Adrenal gland (tissue), 9 donors: ENCODE measurements at regions not wholly inside any gene's neighbourhood (a gene's known extent, or its start where the extent isn't known, plus 50 kb on each side); places are given as distances from the start of the nearest gene placed in this dataset.
"Not testable (repeated sequence)": the region's sequence is repeated elsewhere in the genome, so short reads cannot be mapped to it uniquely, and the experiment has no call there.

ENCODE experiments used
- DNase-seq, 7 donors: peaks; one replicate each; pipeline ENCODE4 v3.0.0-alpha.2; 2019 to 2020
- H3K27ac ChIP-seq, 5 donors: fragments of 200-600 bp; sonication (generic) in 4 of 5; 1 replicate in 3 of 5; 2 replicates in 2 of 5; pipeline versions ENCODE4 v1.5.1 to v1.8.0; 2016 to 2020; ENCODE audit warnings: mild to moderate bottlenecking in 1 of 5
- H3K27me3 ChIP-seq: fragments of 200-600 bp; 2 replicates; pipeline ENCODE4 v1.8.0; 2021
- H3K36me3 ChIP-seq, 2 donors: fragments of 200-600 bp; replicated peaks in 1 of 2; 1 replicate in 1 of 2; 2 replicates in 1 of 2; pipeline versions ENCODE4 v1.5.1 to v1.8.0; 2018 to 2022
- H3K4me1 ChIP-seq, 2 donors: fragments of 200-600 bp; replicated peaks in 1 of 2; 1 replicate in 1 of 2; 2 replicates in 1 of 2; pipeline versions ENCODE4 v1.5.1 to v1.8.0; 2018 to 2021
- H3K4me3 ChIP-seq, 4 donors: fragments of 200-600 bp; sonication (generic) in 3 of 4; one replicate each; pipeline ENCODE4 v1.5.1; 2016 to 2018
- H3K9me3 ChIP-seq, 3 donors: fragments of 200-600 bp; sonication (generic) in 1 of 3; replicated peaks in 1 of 3; 1 replicate in 2 of 3; 2 replicates in 1 of 3; pipeline versions ENCODE4 v1.5.1 to v1.8.0; 2016 to 2021
- CTCF ChIP-seq, 6 experiments: fragments of 450-650 bp in 4 of 6; fragments of 200-600 bp in 2 of 6; sonication (generic) in 1 of 6; IDR thresholded peaks; 1 replicate in 5 of 6; 2 replicates in 1 of 6; pipeline versions ENCODE4 v1.5.1 to v1.8.0; 2016 to 2021; ENCODE audit warnings: antibody characterized with exemption in 6 of 6, mild to moderate bottlenecking in 2 of 6, moderate library complexity in 1 of 6
- POLR2A ChIP-seq, 2 donors: fragments of 450-650 bp; IDR thresholded peaks; one replicate each; pipeline ENCODE4 v1.6.1; 2017; ENCODE audit warnings: antibody characterized with exemption in 2 of 2, mild to moderate bottlenecking in 2 of 2, moderate library complexity in 1 of 2
- WGBS, 4 donors: extraction: QIAGEN DNeasy Blood & Tissue Kit in 2 of 4; methylation state at CpG; one replicate each; pipeline versions ENCODE4 v1.1.5 to v1.1.7; 2013 to 2017; 5-methylcytosine and 5-hydroxymethylcytosine counted together
- intact Hi-C, 2 donors: fragments of 100-400 bp; cut with DNase I; formaldehyde crosslinking; loops; one replicate each; pipeline versions ENCODE4 v1.14.1 to v1.15.0; 2022 to 2023
- donor health status: healthy with polysubstance abuse.
- donor health status: Bipolar disorder and iron deficiency.
- donor health status: DM: yes; HTN: yes; CAD: no.
- donor health status: DM: no; HTN: no; CAD: no.
- donor health status: DM: no; HTN: no; CAD: no.

GRCh38 chr15:26197719-26198118 is 334.6 kb upstream of the ATP10A start:
- Histone ChIP-seq H3K4me3 (no peak overlapping the region), H3K9me3 (no peaks in the 10 kb centered on the region), H3K4me1 (no peaks in the 10 kb centered on the region), H3K36me3 (no peaks in the 10 kb centered on the region), H3K27me3 (no peaks in the 10 kb centered on the region), H3K27ac (no peak overlapping the region)
- TF ChIP-seq CTCF (IDR thresholded peaks at IDR 0.05) (no peak), POLR2A (IDR thresholded peaks at IDR 0.05) (no peak)
- intact Hi-C loops: no loop called here
- 83 to 91% (median 89%) methylated on average over 5 of the region's 5 CpGs for WGBS, 4 donors
- DNase-seq: no peak

- no peak for DNase-seq
- Histone ChIP-seq H3K9me3 (no peaks in the 10 kb centered on the region), H3K27ac (no peak overlapping the region), H3K4me1 (no peaks in the 10 kb centered on the region), H3K27me3 (no peaks in the 10 kb centered on the region), H3K4me3 (no peak overlapping the region), H3K36me3 (no peaks in the 10 kb centered on the region)
- intact Hi-C loops: no loop called here
- 52 to 86% (median 60%) methylated on average over 1 of the region's 1 CpG for WGBS, 4 donors
- no peak for TF ChIP-seq POLR2A (IDR thresholded peaks at IDR 0.05)
- no peak for TF ChIP-seq CTCF (IDR thresholded peaks at IDR 0.05)
These were observed 333.9 kb upstream of the ATP10A start for GRCh38 chr15:26197060-26197459.

- no peak for TF ChIP-seq POLR2A (IDR thresholded peaks at IDR 0.05)
- no peak for TF ChIP-seq CTCF (IDR thresholded peaks at IDR 0.05)
- H3K27me3 ChIP-seq: no peaks in the 10 kb centered on the region
- no peak overlapping the region for H3K27ac ChIP-seq
- 22 to 31% (median 28%) methylated on average over 2 of the region's 2 CpGs for WGBS, 4 donors
- no peaks in the 10 kb centered on the region for H3K4me1 ChIP-seq
- intact Hi-C loops: no loop called here
- H3K36me3 ChIP-seq: no peaks in the 10 kb centered on the region
- no peaks in the 10 kb centered on the region for H3K9me3 ChIP-seq
- H3K4me3 ChIP-seq: no peak overlapping the region
- peak in 6 of 7 donors; percentile 39 to 73 (median 58) for DNase-seq
These were observed 328.1 kb upstream of the ATP10A start for GRCh38 chr15:26191193-26191592.

- H3K27ac ChIP-seq, intact Hi-C loops, H3K4me1 ChIP-seq, DNase-seq, H3K9me3 ChIP-seq, H3K4me3 ChIP-seq, H3K27me3 ChIP-seq, H3K36me3 ChIP-seq: not testable (repeated sequence)
- 81 to 83% (median 82%) methylated on average over 5 to 10 of the region's 10 CpGs for WGBS, 4 donors
These were observed 323.0 kb upstream of the ATP10A start for GRCh38 chr15:26186138-26186537.

GRCh38 chr15:26182441-26182840 is 319.3 kb upstream of the ATP10A start:
- Histone ChIP-seq H3K36me3 (no peaks in the 10 kb centered on the region), H3K9me3 (no peaks in the 10 kb centered on the region), H3K4me3 (no peak overlapping the region), H3K27ac (no peak overlapping the region), H3K27me3 (no peaks in the 10 kb centered on the region), H3K4me1 (no peaks in the 10 kb centered on the region)
- no peak for TF ChIP-seq CTCF (IDR thresholded peaks at IDR 0.05)
- no peak for TF ChIP-seq POLR2A (IDR thresholded peaks at IDR 0.05)
- DNase-seq: no peak
- intact Hi-C loops: no loop called here
- WGBS, 4 donors: 69 to 77% (median 71%) methylated on average over 2 of the region's 2 CpGs
